GM21447 (cell line): ENCODE measurements at regions not wholly inside any gene's neighbourhood (a gene's known extent, or its start where the extent isn't known, plus 50 kb on each side); places are given as distances from the start of the nearest gene placed in this dataset.

ENCODE experiments used
- ATAC-seq: cut with Tn5 transposase; IDR thresholded peaks from one replicate; pipeline ENCODE4 v1.9.1; 2021; ENCODE audit not compliant: unreplicated experiment

GRCh38 chr2:128399690-128400291 is 81.1 kb upstream of the HS6ST1 start:
- no peak for ATAC-seq

- ATAC-seq = no peak
Observed at GRCh38 chr2:128401680-128402079, 83.0 kb upstream of the HS6ST1 start.

- ATAC-seq = no peak
Observed at GRCh38 chr2:128402911-128403670, 84.4 kb upstream of the HS6ST1 start.

- ATAC-seq = no peak
Observed at GRCh38 chr2:128403814-128404708, 85.4 kb upstream of the HS6ST1 start.

GRCh38 chr2:128404709-128405466 is 86.2 kb upstream of the HS6ST1 start:
- no peak for ATAC-seq

- no peak for ATAC-seq
Observed at GRCh38 chr2:128405467-128405900, 86.8 kb upstream of the HS6ST1 start.

- ATAC-seq = no peak
Observed at GRCh38 chr2:128405981-128406613, 87.4 kb upstream of the HS6ST1 start.

- ATAC-seq = no peak
Observed at GRCh38 chr2:128406736-128407554, 88.3 kb upstream of the HS6ST1 start.

GRCh38 chr2:128408349-128409305 is 90.0 kb upstream of the HS6ST1 start:
- no peak for ATAC-seq

- no peak for ATAC-seq
Observed at GRCh38 chr2:128409326-128410034, 90.8 kb upstream of the HS6ST1 start.

- ATAC-seq = no peak
Observed at GRCh38 chr2:128410035-128410757, 91.5 kb upstream of the HS6ST1 start.

GRCh38 chr2:128410758-128411215 is 92.1 kb upstream of the HS6ST1 start:
- ATAC-seq = no peak

GRCh38 chr2:128411431-128411830 is 92.8 kb upstream of the HS6ST1 start:
- ATAC-seq = no peak

GRCh38 chr2:128412181-128412871 is 93.7 kb upstream of the HS6ST1 start:
- ATAC-seq = no peak

GRCh38 chr2:128413014-128413717 is 94.5 kb upstream of the HS6ST1 start:
- no peak for ATAC-seq
